Heart left ventricle (tissue), 16 donors: ENCODE measurements at regions not wholly inside any gene's neighbourhood (a gene's known extent, or its start where the extent isn't known, plus 50 kb on each side); places are given as distances from the start of the nearest gene placed in this dataset.
A peak's percentile ranks its signal among the peaks of the same experiment; 100 is the strongest.

ENCODE experiments used
- ATAC-seq, 4 donors: fragments of 200-7000 bp; cut with Tn5 transposase; one replicate each; pipeline ENCODE4 v1.9.1; 2020 to 2022; ENCODE audit warnings: moderate library complexity in 4 of 4, mild to moderate bottlenecking in 3 of 4, moderate number of reproducible peaks in 1 of 4
- DNase-seq, 5 donors: peaks; one replicate each; pipeline ENCODE4 v3.0.0-alpha.2; 2020
- H3K27ac ChIP-seq, 12 donors: fragments of 200-600 bp; sonication (generic) in 4 of 12; one replicate each; pipeline versions ENCODE4 v1.5.0 to v1.8.0; 2016 to 2022; ENCODE audit warnings: mild to moderate bottlenecking in 2 of 12
- H3K27me3 ChIP-seq, 9 donors: fragments of 200-600 bp; sonication (generic) in 2 of 9; one replicate each; pipeline versions ENCODE4 v1.5.1 to v1.8.0; 2016 to 2022; ENCODE audit warnings: mild to moderate bottlenecking in 3 of 9
- H3K36me3 ChIP-seq, 9 donors: fragments of 200-600 bp; sonication (generic) in 2 of 9; one replicate each; pipeline versions ENCODE4 v1.5.0 to v1.8.0; 2018 to 2022; ENCODE audit warnings: mild to moderate bottlenecking in 2 of 9
- H3K4me1 ChIP-seq, 12 donors: fragments of 200-600 bp; sonication (generic) in 4 of 12; one replicate each; pipeline versions ENCODE4 v1.5.0 to v1.8.0; 2016 to 2022; ENCODE audit warnings: mild to moderate bottlenecking in 3 of 12
- H3K4me3 ChIP-seq, 12 donors: fragments of 200-600 bp; sonication (generic) in 4 of 12; one replicate each; pipeline versions ENCODE4 v1.5.0 to v1.8.0; 2017 to 2022; ENCODE audit warnings: mild to moderate bottlenecking in 9 of 12, moderate library complexity in 4 of 12
- H3K9me3 ChIP-seq, 12 donors: fragments of 200-600 bp; sonication (generic) in 4 of 12; one replicate each; pipeline versions ENCODE4 v1.5.0 to v1.8.0; 2016 to 2022; ENCODE audit warnings: mild to moderate bottlenecking in 1 of 12
- POLR2A ChIP-seq, 2 donors: fragments of 450-650 bp; IDR thresholded peaks; one replicate each; pipeline ENCODE4 v1.6.1; 2017; ENCODE audit warnings: antibody characterized with exemption in 2 of 2, mild to moderate bottlenecking in 2 of 2, moderate library complexity in 2 of 2
- WGBS, 4 donors: extraction: QIAGEN DNeasy Blood & Tissue Kit in 2 of 4; methylation state at CpG; one replicate each; pipeline versions ENCODE4 v1.1.5 to v1.1.7; 2013 to 2018; 5-methylcytosine and 5-hydroxymethylcytosine counted together
- intact Hi-C, 10 donors: fragments of 100-400 bp; cut with DNase I; formaldehyde crosslinking; loops; one replicate each; pipeline versions ENCODE4 v1.11.1 to v1.14.2; 2022
- TF ChIP-seq, protein P1 (sequence below), 12 donors: fragments of 200-600 bp; sonication (generic) in 4 of 12; IDR thresholded peaks; one replicate each; pipeline versions ENCODE4 v1.5.0 to v1.8.0; 2018 to 2022; ENCODE audit warnings: antibody characterized with exemption in 12 of 12, mild to moderate bottlenecking in 5 of 12
- donor health status: ischemic (EF 13 %, LVEDD 7.1; RV severe dilation, severe dysfunction).
- donor health status: healthy with polysubstance abuse.
- donor health status: DM: no; HTN: yes; CAD: no.
- donor health status: DM: no; HTN: no; CAD: no.
- donor health status: ischemic (EF 25% LVEDD 6.9; RV normal size, moderate dysfunction).
- donor health status: ischemic (EF 25% LVEDD 5.7; RV mildly dilated, moderate dysfunction).
- donor health status: healthy.
- donor health status: DM: yes; HTN: yes; CAD: no.
- donor health status: ischemic (EF 35%, LVEDD 5.7; RV mildly dilated, moderate dysfunction).
- donor health status: nonischemic (EF 11% LVEDD 7.7; RV severe dilation, severe dysfunction).
- donor health status: DM: yes; HTN: yes; CAD: no.
- donor health status: PGD.
- donor health status: ischemic (EF 29% LVEDD 5.4; RV normal size, mild dysfunction).
- donor health status: nonischemic (EF 23%, LVEDD 6.1; RV moderate dilation, normal function).

DNA sequence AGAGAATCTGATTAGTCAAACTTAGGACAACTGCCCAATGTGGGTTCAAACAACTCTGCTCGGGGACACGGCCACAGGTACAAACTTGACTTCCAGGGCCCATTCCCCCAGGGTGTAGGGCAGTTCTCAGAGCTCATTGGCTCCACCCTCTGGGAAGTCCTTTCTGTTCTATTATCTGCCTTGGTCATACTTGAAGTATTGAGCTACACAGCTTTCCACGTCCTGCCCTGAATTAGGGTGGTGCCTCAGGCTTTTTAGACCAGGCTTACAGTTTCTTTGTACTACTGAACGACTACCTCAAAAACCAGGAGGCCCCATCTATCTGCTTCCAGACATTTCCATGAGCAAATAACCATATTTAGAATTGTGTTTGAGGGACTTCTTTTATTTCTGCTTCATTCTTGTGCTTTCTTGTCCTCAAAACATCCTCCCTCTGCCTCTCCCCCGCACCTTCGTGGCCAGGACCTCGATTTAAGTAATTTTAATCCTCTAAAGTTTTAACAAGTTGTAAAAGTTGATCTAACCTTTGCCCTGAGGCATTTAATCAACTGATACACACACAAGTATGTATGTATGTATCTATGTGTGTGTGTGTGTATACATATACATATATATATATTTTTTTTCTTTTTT is 281.7 kb upstream of the AMIGO2 start:
- 50 to 63% (median 55%) methylated on average over 7 of the region's 7 CpGs for WGBS, 4 donors
- TF ChIP-seq POLR2A (IDR thresholded peaks at IDR 0.05), result no peak
- TF ChIP-seq, protein P1, sequence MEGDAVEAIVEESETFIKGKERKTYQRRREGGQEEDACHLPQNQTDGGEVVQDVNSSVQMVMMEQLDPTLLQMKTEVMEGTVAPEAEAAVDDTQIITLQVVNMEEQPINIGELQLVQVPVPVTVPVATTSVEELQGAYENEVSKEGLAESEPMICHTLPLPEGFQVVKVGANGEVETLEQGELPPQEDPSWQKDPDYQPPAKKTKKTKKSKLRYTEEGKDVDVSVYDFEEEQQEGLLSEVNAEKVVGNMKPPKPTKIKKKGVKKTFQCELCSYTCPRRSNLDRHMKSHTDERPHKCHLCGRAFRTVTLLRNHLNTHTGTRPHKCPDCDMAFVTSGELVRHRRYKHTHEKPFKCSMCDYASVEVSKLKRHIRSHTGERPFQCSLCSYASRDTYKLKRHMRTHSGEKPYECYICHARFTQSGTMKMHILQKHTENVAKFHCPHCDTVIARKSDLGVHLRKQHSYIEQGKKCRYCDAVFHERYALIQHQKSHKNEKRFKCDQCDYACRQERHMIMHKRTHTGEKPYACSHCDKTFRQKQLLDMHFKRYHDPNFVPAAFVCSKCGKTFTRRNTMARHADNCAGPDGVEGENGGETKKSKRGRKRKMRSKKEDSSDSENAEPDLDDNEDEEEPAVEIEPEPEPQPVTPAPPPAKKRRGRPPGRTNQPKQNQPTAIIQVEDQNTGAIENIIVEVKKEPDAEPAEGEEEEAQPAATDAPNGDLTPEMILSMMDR (IDR thresholded peaks at IDR 0.05), result peak in 1 of 12 donors; percentile 24
- peak in 2 of 5 donors; percentile 18 to 25 for DNase-seq
- Histone ChIP-seq H3K9me3 (peaks cover 0 to 5% (median 0%) of the 10 kb centered on the region in 12 donors), H3K36me3 (no peaks in the 10 kb centered on the region), H3K27me3 (peaks cover 0 to 6% (median 0%) of the 10 kb centered on the region in 9 donors), H3K4me1 (peaks cover 0 to 48% (median 8%) of the 10 kb centered on the region in 12 donors), H3K4me3 (peak overlapping the region in 2 of 12 donors; percentile 16 to 23), H3K27ac (peak overlapping the region; percentile 19 to 95 (median 68))
- ATAC-seq, result peak; percentile 73 to 93 (median 82)
- intact Hi-C loops, result no loop called here

DNA sequence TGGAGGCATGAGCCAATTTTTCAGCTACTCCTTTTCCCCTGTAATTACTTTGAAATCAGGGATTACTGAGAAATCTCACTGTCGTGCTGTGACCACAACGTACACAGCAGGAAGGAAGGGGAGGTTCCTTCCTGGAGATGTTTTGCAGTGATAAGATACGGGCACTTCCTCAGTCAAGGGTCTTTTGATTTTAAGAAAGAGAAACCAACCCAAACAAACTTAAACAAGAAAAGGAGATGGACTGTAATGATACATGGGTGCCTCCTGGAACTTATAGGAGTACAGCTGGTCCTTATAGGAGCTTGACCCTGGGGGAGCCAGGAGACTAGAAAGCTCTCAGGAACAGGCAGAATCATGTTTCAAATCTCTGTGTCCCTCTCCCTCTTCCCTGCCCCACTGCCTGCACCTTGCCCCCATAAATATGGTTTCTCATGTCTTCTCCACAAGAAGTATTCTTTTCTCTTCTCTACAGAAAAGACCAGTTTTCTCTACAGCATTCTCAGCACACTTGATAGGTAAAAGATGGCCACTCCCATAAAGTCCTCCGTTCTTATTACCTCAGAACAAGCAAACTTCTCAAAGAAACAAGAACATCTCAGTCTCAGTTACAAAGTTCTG is 281.1 kb upstream of the AMIGO2 start:
- intact Hi-C loops, result no loop called here
- Histone ChIP-seq H3K4me1 (peaks cover 0 to 54% (median 7%) of the 10 kb centered on the region in 12 donors), H3K9me3 (peaks cover 0 to 5% (median 0%) of the 10 kb centered on the region in 12 donors), H3K4me3 (peak overlapping the region in 2 of 12 donors; percentile 16 to 23), H3K27ac (peak overlapping the region; percentile 19 to 95 (median 68)), H3K27me3 (peaks cover 0 to 6% (median 0%) of the 10 kb centered on the region in 9 donors), H3K36me3 (no peaks in the 10 kb centered on the region)
- ATAC-seq, result peak; percentile 29 to 88 (median 76)
- TF ChIP-seq, protein P1 (IDR thresholded peaks at IDR 0.05), result no peak
- no peak for TF ChIP-seq POLR2A (IDR thresholded peaks at IDR 0.05)
- WGBS, 4 donors, result 26 to 31% (median 28%) methylated on average over 4 of the region's 4 CpGs
- DNase-seq, result no peak

DNA sequence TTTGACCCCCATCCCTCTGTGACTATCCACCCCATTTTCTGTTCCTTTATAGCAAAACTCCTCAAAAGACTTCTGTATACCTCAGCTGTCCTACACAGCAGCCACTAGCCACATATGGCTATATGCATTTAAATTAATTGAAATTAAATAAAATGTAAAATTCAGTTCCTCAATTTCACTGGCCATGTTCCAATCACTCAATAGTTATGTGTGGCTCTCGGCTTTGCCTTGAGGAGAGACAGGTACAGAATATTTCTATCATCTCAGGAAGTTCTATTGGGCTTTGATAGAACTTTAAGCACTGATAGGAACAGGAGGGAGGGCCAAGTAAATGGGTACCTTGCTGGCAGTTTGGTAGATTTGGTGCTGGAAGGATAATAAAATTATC is 280.3 kb upstream of the AMIGO2 start:
- no peak for DNase-seq
- H3K27ac ChIP-seq, result peak overlapping the region in 9 of 12 donors; percentile 24 to 95 (median 68)
- intact Hi-C loops, result no loop called here
- no peak for ATAC-seq
- no peak for TF ChIP-seq POLR2A (IDR thresholded peaks at IDR 0.05)
- TF ChIP-seq, protein P1 (IDR thresholded peaks at IDR 0.05), result no peak
- no peaks in the 10 kb centered on the region for H3K36me3 ChIP-seq
- 49 to 61% (median 50%) methylated on average over 1 of the region's 1 CpG for WGBS, 4 donors
- peaks cover 0 to 6% (median 0%) of the 10 kb centered on the region in 9 donors for H3K27me3 ChIP-seq
- H3K9me3 ChIP-seq, result peaks cover 0 to 5% (median 0%) of the 10 kb centered on the region in 12 donors
- peak overlapping the region in 1 of 12 donors; percentile 23 for H3K4me3 ChIP-seq
- peaks cover 0 to 61% (median 6%) of the 10 kb centered on the region in 12 donors for H3K4me1 ChIP-seq
